ENCODE measurements at regions not wholly inside any gene's neighbourhood (a gene's known extent, or its start where the extent isn't known, plus 50 kb on each side); places are given as distances from the start of the nearest gene placed in this dataset.

DNA sequence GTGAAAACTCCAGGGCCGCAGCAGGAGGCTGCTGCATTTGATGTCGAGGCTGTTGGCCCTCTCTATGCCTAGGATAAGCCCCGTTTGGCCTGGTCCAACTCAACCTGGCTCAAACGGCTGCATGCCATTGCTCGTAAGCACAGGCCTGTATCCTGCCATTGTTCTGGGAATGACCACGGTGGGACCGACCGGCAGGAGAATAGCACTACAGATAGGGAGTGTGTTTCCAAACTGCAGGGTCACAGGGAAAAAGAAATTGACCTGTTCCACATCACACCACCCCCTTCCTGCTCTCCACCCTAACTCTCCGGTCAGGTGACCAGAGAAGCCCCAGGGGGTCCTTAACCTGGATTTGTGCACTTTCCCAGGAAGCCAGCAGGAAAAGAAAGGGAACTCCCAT lies 278.7 kb upstream of the KLF4 start:
- no peaks in the 10 kb centered on the region for H3K4me1 ChIP-seq (ENCODE audit: insufficient read depth, low read length)
- H4K91ac ChIP-seq (ENCODE audit: insufficient read length, low read depth, low read length) = no peak overlapping the region
- no peak overlapping the region for H3T11ph ChIP-seq (ENCODE audit: low read length)
- H3K27ac Mint-ChIP-seq = no peak overlapping the region
- no peak overlapping the region for H4K5ac ChIP-seq (ENCODE audit: insufficient read length, low read depth, low read length)
- H3K27me3 ChIP-seq (ENCODE audit: insufficient read depth, low read length) = no peaks in the 10 kb centered on the region
- H3K18ac ChIP-seq (ENCODE audit: insufficient read length, low read depth, low read length) = no peak overlapping the region
- H3K23ac ChIP-seq (ENCODE audit: insufficient read length, low read depth, low read length) = no peak overlapping the region
- no peak overlapping the region for H3K56ac ChIP-seq (ENCODE audit: insufficient read length, low read depth, low read length)
- no peak overlapping the region for H3K27ac ChIP-seq (ENCODE audit: insufficient read length, low read depth, low read length)
- no peaks in the 10 kb centered on the region for H3K79me1 ChIP-seq (ENCODE audit: insufficient read depth, low read depth, low read length, poor library complexity, severe bottlenecking)
- H3K4me2 ChIP-seq (ENCODE audit: insufficient read depth, insufficient read length, low read length) = no peak overlapping the region
- no peak overlapping the region for H4K8ac ChIP-seq (replicated peaks; ENCODE audit: insufficient read length, low read depth, low read length)
- H4K20me1 ChIP-seq (ENCODE audit: control insufficient read depth, insufficient read depth, insufficient read length) = no peaks in the 10 kb centered on the region
- WGBS (ENCODE audit: extremely low coverage, insufficient read length, low lambda C conversion rate) = no CpG with 5 or more reads among the region's 9 CpGs
- no peak overlapping the region for H3K4ac ChIP-seq (ENCODE audit: low read depth, low read length)
- no peak overlapping the region for H3K9ac ChIP-seq (ENCODE audit: extremely low read depth, insufficient read length, low read length)
- no peak overlapping the region for H2AFZ ChIP-seq (ENCODE audit: low read length)
- no peaks in the 10 kb centered on the region for H3K23me2 ChIP-seq (ENCODE audit: insufficient read length, low read depth, low read length, poor library complexity, severe bottlenecking)
- no peak overlapping the region for H2BK15ac ChIP-seq (ENCODE audit: low read depth, low read length)
- H3K4me3 Mint-ChIP-seq = no peak overlapping the region
- H3K9me3 ChIP-seq (ENCODE audit: control insufficient read depth, low read depth, low read length) = no peaks in the 10 kb centered on the region
- H2BK12ac ChIP-seq (ENCODE audit: insufficient read length, low read depth, low read length) = no peak overlapping the region
- H3K4me1 Mint-ChIP-seq = peaks cover 2 to 6% of the 10 kb centered on the region in 2 experiments; a peak in 1 of 4 replicates
- H2BK120ac ChIP-seq (ENCODE audit: low read depth, low read length, poor library complexity, severe bottlenecking) = no peak overlapping the region
- H2AK5ac ChIP-seq (ENCODE audit: insufficient read length, low read length) = no peak overlapping the region
- no peak overlapping the region for H3K14ac ChIP-seq (ENCODE audit: insufficient read depth, low read length)
- no peak overlapping the region for H2BK5ac ChIP-seq (ENCODE audit: insufficient read length, low read length)
- H3K27me3 Mint-ChIP-seq (ENCODE audit: low read depth) = no peaks in the 10 kb centered on the region
- peaks cover 5 to 11% (median 7%) of the 10 kb centered on the region in 3 experiments for H3K36me3 Mint-ChIP-seq (ENCODE audit: insufficient read depth in 1 of 3, low read depth in 3 of 3)
- H3K9me3 Mint-ChIP-seq = peaks cover 12 to 19% of the 10 kb centered on the region in 2 experiments
- TF ChIP-seq, protein P1, sequence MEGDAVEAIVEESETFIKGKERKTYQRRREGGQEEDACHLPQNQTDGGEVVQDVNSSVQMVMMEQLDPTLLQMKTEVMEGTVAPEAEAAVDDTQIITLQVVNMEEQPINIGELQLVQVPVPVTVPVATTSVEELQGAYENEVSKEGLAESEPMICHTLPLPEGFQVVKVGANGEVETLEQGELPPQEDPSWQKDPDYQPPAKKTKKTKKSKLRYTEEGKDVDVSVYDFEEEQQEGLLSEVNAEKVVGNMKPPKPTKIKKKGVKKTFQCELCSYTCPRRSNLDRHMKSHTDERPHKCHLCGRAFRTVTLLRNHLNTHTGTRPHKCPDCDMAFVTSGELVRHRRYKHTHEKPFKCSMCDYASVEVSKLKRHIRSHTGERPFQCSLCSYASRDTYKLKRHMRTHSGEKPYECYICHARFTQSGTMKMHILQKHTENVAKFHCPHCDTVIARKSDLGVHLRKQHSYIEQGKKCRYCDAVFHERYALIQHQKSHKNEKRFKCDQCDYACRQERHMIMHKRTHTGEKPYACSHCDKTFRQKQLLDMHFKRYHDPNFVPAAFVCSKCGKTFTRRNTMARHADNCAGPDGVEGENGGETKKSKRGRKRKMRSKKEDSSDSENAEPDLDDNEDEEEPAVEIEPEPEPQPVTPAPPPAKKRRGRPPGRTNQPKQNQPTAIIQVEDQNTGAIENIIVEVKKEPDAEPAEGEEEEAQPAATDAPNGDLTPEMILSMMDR (conservative IDR thresholded peaks at IDR 0.05) = no peak
- H2BK20ac ChIP-seq (ENCODE audit: low read depth, low read length, poor library complexity, severe bottlenecking) = no peak overlapping the region
- DNase-seq = no peak
- no peaks in the 10 kb centered on the region for H3K79me2 ChIP-seq (ENCODE audit: insufficient read depth, low read length)
